RWPE2 (cell line): ENCODE measurements at regions not wholly inside any gene's neighbourhood (a gene's known extent, or its start where the extent isn't known, plus 50 kb on each side); places are given as distances from the start of the nearest gene placed in this dataset.

Experiments
- ATAC-seq: fragments of 200-7000 bp; cut with Tn5 transposase; 3 replicates; pipeline ENCODE4 v1.9.1; 2021; ENCODE audit warnings: low read depth
- DNase-seq: peaks from one replicate; pipeline ENCODE4 v3.0.0-alpha.2; 2020; ENCODE audit warnings: low spot score
- H3K27ac ChIP-seq: fragments of 450-650 bp; 2 replicates; pipeline ENCODE4 v1.5.1; 2017; ENCODE audit warnings: mild to moderate bottlenecking; ENCODE audit not compliant: poor library complexity, severe bottlenecking
- H3K27me3 ChIP-seq: fragments of 250-450 bp; sonication (Bioruptor Pico); 2 replicates; pipeline ENCODE4 v1.5.1; 2021; ENCODE audit warnings: mild to moderate bottlenecking, moderate library complexity; ENCODE audit not compliant: insufficient read depth, poor library complexity, severe bottlenecking
- H3K36me3 ChIP-seq: fragments of 250-450 bp; sonication (Bioruptor Pico); 2 replicates; pipeline ENCODE4 v1.5.1; 2020; ENCODE audit warnings: low read depth, mild to moderate bottlenecking, moderate library complexity
- H3K4me1 ChIP-seq: fragments of 250-450 bp; sonication (Bioruptor Pico); 2 replicates; pipeline ENCODE4 v1.5.1; 2021; ENCODE audit warnings: mild to moderate bottlenecking, moderate library complexity; ENCODE audit not compliant: insufficient read depth, poor library complexity, severe bottlenecking
- H3K4me3 ChIP-seq: fragments of 250-450 bp; sonication (Bioruptor Pico); 2 replicates; pipeline ENCODE4 v1.5.1; 2021; ENCODE audit warnings: mild to moderate bottlenecking, moderate library complexity; ENCODE audit not compliant: severe bottlenecking
- H3K9me3 ChIP-seq: fragments of 250-450 bp; sonication (Bioruptor Pico); 2 replicates; pipeline ENCODE4 v1.5.1; 2021; ENCODE audit warnings: mild to moderate bottlenecking, moderate library complexity; ENCODE audit not compliant: severe bottlenecking
- TF ChIP-seq, protein P1 (sequence below): fragments of 450-650 bp; IDR thresholded peaks from one replicate; pipeline ENCODE4 v1.5.1; 2017; ENCODE audit warnings: mild to moderate bottlenecking, moderate library complexity; ENCODE audit not compliant: poor library complexity, severe bottlenecking

DNA sequence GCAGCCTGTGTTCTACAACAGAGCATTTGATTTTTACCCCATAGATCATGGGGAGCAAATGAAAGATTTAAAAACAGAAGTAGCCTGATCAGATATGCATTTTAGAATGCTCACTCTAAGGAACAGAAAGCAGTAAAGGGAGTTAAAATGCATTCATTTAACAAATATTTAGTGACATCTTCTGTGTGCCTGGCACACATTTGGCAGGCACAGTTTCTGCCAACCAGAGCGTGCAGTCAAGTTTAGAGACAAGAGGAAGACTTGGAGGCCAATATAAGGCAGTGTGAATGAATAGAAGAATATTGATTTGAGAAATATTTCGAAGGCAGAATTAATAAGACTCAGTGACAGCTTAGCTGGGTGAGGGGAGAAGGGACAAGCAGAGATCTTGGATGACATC lies 210.1 kb downstream of the KDR start:
- Histone ChIP-seq H3K4me3 (no peak overlapping the region), H3K4me1 (no peaks in the 10 kb centered on the region), H3K27ac (no peak overlapping the region), H3K9me3 (no peaks in the 10 kb centered on the region), H3K27me3 (no peaks in the 10 kb centered on the region), H3K36me3 (no peaks in the 10 kb centered on the region)
- TF ChIP-seq, protein P1, sequence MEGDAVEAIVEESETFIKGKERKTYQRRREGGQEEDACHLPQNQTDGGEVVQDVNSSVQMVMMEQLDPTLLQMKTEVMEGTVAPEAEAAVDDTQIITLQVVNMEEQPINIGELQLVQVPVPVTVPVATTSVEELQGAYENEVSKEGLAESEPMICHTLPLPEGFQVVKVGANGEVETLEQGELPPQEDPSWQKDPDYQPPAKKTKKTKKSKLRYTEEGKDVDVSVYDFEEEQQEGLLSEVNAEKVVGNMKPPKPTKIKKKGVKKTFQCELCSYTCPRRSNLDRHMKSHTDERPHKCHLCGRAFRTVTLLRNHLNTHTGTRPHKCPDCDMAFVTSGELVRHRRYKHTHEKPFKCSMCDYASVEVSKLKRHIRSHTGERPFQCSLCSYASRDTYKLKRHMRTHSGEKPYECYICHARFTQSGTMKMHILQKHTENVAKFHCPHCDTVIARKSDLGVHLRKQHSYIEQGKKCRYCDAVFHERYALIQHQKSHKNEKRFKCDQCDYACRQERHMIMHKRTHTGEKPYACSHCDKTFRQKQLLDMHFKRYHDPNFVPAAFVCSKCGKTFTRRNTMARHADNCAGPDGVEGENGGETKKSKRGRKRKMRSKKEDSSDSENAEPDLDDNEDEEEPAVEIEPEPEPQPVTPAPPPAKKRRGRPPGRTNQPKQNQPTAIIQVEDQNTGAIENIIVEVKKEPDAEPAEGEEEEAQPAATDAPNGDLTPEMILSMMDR, result no peak
- no peak for DNase-seq
- ATAC-seq, result no peak

DNA sequence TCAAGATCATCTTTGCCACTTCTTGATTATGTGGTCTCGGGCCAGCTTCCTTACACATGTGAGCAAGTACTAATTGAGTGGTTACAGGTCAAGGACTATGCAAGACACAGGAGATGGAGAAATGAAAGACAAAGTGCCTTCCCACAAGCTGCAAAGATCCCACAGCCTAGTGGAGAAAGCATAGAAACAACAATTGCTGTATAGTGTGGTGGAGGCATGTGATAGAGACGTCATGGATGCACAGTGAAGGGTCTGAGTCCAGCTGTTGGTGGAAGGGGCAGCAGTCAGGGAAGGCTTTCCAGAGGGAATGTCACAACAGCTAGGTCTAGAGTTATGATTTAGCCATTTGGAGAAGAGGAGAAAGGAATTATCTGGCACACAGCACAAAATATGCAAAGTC lies 210.6 kb downstream of the KDR start:
- Histone ChIP-seq H3K27ac (no peak overlapping the region), H3K36me3 (no peaks in the 10 kb centered on the region), H3K27me3 (no peaks in the 10 kb centered on the region), H3K4me1 (no peaks in the 10 kb centered on the region), H3K4me3 (no peak overlapping the region), H3K9me3 (no peaks in the 10 kb centered on the region)
- TF ChIP-seq, protein P1, result no peak
- no peak for ATAC-seq
- no peak for DNase-seq

DNA sequence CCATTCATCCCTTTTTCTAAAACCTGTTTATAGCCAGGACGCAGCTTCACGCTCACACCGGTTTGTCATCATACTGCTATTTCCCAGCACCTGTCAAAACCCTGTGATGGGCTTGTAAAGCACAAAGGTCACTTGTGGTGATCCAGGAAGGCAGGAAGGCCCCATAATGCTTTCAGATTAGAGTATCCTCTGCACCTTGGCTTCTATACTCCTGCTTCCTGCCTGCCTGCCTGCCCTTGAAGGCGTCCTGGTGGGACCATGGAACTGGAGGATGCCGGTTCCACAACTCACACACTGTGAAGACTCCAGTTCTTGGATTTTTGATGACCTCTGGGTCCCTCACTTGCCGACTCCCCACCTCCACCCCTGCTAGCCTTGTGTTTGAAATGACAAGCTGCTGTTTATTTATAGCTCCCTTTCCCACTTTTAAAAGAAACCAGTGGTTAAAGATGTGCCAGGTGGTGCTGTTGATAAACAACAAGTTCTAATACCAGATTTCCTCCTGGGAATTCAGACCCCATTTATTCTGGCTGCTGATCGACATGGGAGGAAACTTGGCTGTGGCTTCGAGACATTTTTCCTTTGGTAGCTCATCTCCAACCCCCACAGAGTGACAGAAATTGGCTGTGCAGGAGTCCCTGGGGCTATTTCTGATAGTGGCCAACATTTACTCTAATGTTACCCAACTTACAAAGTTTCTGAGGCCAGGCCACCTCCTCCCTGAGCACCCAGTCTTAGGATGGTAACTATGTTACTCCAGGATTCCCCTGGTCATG lies 211.5 kb downstream of the KDR start:
- ATAC-seq, result no peak
- H3K4me1 ChIP-seq, result no peaks in the 10 kb centered on the region
- H3K27me3 ChIP-seq, result no peaks in the 10 kb centered on the region
- H3K9me3 ChIP-seq, result no peaks in the 10 kb centered on the region
- no peak overlapping the region for H3K4me3 ChIP-seq
- TF ChIP-seq, protein P1, result no peak
- H3K27ac ChIP-seq, result no peak overlapping the region
- DNase-seq, result no peak
- no peaks in the 10 kb centered on the region for H3K36me3 ChIP-seq

DNA sequence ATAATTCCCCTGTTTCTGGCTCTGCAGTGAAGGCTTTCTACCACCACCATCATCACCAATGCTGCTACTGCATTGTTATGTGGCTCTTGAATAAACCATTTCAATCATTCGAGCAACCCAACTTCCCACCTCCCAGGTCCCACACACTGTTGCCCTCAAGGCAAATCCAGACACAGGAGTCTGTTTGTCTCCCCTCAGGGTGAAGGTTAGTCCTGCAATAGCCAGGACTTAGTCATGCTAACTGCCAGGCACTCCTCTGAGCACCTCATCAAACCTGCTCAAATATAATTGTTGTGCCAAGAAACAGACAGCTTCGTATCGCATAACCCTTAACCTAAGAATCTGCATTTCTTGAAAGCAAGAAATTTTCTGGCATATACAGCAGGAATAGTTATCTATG lies 213.2 kb downstream of the KDR start:
- Histone ChIP-seq H3K27me3 (no peaks in the 10 kb centered on the region), H3K4me1 (no peaks in the 10 kb centered on the region), H3K4me3 (no peak overlapping the region), H3K36me3 (no peaks in the 10 kb centered on the region), H3K27ac (no peak overlapping the region), H3K9me3 (no peaks in the 10 kb centered on the region)
- no peak for ATAC-seq
- TF ChIP-seq, protein P1, result no peak
- DNase-seq, result no peak

DNA sequence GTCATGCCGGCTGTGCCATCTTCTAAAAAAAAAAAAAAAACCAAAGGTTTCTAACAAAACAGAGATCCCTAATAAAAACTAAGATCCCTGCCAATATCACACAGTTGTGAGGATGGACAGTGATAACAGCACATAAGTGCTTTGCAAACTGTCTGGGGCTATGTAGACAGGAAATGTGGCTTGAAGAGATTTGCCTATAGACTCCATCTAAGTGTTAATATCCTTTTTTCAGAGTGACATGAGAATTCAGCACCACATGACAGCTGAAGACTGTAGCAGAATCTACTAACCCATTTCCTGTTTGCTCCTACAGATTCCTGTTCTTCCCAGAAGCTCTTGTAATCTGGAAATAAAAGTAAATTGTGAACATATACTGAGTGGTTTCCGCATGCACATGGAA lies 215.4 kb downstream of the KDR start:
- TF ChIP-seq, protein P1, result no peak
- ATAC-seq (no peak), DNase-seq (no peak)
- H3K9me3 ChIP-seq, result no peaks in the 10 kb centered on the region
- H3K4me3 ChIP-seq, result no peak overlapping the region
- no peaks in the 10 kb centered on the region for H3K36me3 ChIP-seq
- no peak overlapping the region for H3K27ac ChIP-seq
- no peaks in the 10 kb centered on the region for H3K4me1 ChIP-seq
- no peaks in the 10 kb centered on the region for H3K27me3 ChIP-seq
